Hematopoietic multipotent progenitor cell treated with erythropoietin and hydrocortisone succinate and interleukin-3 and kit ligand, for 8 days (in vitro differentiated cells): ENCODE measurements at regions not wholly inside any gene's neighbourhood (a gene's known extent, or its start where the extent isn't known, plus 50 kb on each side); places are given as distances from the start of the nearest gene placed in this dataset.
"Not testable (repeated sequence)": the region's sequence is repeated elsewhere in the genome, so short reads cannot be mapped to it uniquely, and the experiment has no call there.

ENCODE experiments used
- DNase-seq: peaks from one replicate; pipeline ENCODE4 v3.0.0-alpha.2; 2015

- DNase-seq: no peak
These were observed 358.8 kb downstream of the C12orf50 start for GRCh38 chr12:87670448-87670847.

GRCh38 chr12:87667378-87667777 is 361.8 kb downstream of the C12orf50 start:
- DNase-seq: no peak

GRCh38 chr12:87661786-87662377 is 367.3 kb downstream of the C12orf50 start:
- no peak for DNase-seq

DNA sequence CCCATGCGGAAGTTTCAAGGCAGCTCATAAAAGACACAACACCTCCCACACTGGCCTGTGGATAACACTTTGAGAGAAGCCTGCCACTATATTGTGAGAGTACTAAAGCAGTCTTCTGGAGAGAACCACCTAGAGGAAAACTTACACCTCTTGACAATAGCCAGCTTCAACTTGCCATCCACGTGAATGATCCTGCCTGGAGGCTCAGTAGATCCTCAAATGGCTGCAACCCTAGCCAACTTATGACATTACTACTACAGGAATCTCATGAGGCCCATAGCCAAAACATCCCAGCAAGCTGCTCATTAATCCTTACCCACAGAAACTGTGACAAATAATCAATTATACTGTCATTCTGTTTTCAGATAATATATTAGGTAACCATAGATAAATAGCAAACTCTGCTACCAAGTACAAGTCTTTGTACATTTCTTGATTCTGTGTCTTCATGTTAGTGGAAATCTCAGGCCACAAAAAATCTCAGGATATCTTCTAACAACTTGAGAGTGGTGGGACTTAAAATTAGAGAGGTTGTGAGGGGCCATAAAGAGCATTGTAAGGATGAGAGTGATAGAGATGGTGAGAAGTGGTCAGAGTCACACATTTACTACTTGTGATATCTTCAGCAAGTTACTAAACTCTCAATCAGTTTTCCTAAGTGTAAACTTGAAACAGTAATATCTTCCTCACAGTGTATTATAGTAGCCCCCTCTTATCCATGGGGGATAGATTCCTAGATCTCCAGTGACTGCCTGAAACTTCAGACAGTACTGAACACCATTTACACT is 368.0 kb downstream of the C12orf50 start:
- no peak for DNase-seq

GRCh38 chr12:87660291-87660690 is 368.9 kb downstream of the C12orf50 start:
- no peak for DNase-seq

GRCh38 chr12:87656311-87656710 is 372.9 kb downstream of the C12orf50 start:
- DNase-seq: no peak

DNA sequence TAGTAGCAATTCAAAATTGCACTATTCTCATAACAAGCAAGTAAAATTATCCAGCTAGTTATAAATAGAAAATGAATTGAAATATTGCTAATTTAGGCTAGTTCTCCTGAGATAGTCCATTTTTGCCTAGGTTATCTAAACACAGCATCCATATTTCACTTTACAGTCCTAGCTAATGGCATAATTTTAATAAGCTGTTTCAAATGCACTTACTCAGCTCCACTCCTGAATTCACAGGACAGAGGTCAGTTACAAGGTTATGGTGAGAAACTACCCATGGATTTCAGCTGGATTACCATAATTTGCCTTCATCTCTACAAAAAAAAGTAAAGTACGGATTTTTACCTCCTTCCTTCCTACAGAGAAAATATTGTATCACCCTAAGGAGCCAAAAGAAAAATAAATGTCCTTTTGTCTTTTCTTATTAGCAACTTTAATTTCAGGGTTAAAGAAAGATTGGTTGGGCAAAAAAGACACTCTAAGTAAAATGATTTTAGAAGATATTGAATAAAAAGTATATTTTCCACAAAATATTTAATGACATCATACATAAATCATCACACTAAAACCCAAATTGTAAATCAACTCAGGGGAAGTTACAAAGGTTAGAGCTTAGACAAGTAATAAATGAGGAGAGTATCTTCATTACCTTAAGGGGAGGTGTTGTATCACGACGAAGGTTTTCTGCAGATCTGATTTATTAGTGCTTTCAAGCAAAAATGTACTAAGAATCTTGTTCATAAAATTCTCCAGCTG is 377.4 kb downstream of the C12orf50 start:
- no peak for DNase-seq

DNA sequence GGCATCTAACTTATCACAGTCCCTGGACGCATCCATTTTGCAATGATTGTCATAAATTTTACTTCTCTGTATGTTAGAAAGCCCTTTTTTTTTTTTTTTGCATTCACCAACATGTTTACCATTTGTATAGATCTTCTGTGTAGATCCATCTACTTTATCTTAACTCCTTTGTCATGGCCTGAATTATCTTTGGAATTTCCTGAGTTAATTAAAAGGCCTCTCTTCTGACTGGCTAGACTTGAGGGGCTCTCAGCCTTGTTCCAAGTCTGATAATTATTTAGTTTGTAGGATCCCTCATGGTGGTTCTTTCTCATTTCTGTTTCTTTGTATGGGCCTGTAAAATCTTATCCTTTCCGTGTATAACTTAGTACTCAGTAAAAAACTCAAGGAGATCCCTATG is 387.0 kb downstream of the C12orf50 start:
- DNase-seq: no peak

GRCh38 chr12:87618199-87618598 is 411.0 kb downstream of the C12orf50 start:
- no peak for DNase-seq

- DNase-seq: peak; percentile 49
These were observed 416.2 kb downstream of the C12orf50 start for GRCh38 chr12:87612996-87613395.

DNA sequence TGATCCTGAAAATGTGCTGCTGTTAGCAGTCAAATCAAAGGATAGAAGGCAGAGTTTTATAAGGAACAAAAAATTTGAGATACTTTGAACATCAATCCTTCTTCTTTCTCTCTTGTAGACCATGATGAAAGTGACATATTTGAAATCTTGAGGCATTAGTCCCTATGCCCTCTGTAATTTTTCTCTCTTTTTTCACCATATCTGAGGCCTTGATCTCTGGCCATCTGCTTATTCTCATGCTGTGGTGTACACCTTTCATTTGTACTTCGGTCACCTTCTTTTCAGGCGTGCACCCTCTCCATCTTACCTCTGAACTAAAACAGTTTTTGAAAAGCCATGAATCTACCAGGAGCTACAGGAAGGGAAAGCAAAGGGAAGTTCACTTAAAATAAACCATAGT is 420.9 kb downstream of the C12orf50 start:
- DNase-seq: no peak

- no peak for DNase-seq
These were observed 425.5 kb downstream of the C12orf50 start for GRCh38 chr12:87603727-87604126.

DNA sequence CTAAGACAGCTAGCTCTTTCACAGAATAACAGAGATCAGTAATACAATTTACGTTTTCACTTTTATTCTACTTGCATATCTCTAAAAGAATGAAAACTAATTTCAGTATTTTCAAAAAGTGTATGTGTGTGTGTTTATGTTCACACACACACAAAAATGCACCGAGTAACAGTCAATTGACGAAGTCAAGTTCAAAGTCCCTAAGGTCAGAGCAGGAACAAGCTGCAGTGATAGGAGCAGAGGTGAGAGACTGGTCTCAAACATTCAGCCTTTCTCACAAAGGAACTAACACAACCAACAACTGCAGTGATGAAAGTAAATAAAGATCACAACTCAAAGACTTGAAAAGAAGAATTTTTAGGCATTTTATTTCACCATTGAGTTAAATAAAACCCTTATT is 429.7 kb downstream of the C12orf50 start:
- no peak for DNase-seq

DNA sequence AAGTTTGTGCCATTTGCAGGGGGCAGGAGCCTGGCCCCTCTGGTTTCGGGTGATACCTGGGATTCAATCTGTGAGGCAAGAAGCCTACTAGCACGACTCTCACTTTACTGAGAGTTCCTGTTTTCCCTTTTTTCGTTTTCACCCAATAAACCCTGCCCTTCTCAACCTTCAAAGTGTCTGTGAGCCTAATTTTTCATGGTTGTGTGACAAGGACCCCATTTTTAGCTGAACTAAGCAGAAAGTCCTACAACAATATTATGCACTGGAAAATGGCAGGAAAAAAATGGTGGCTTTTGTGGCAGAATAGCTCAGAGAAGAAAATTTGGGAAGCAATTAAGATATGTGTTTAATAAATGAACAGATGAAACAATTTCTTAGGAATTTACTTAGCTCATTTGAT is 432.1 kb downstream of the C12orf50 start:
- DNase-seq: no peak

DNA sequence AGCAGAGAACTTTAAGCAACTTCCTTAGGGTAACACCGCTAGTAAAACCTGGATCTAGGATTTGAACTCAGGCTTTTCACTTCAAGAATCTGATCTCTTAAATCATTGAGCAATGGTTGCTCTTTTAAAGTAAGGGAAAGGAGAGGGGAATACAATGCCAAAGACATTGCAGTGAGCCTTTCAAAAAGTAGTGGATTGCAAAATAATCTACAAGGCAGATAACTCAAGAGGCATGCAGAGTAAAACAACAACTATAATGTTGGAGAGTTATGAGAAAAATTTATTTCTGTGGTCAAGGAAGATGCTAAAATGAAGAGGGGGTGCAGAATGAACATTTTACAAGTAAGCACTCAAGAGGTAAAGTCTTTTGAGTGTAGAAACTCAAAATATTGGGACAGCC is 432.6 kb downstream of the C12orf50 start:
- DNase-seq: no peak

DNA sequence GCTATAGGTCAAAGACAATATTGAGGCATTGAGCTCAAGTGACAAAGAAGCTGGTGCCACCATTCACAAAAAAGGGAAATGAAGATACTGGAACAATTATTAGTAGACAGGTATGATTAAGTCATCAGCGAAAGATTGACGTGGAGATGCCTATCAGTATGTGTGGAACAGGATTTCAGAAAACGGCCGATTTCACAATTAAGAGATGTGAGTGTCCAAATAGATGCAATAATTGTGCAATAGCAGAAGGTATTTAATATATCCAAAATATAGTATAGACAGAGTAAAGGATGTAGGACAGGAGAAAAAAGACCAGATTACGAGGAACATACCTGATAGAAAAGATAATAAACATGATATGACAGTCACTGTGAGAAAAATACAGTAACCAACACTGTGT is 433.1 kb downstream of the C12orf50 start:
- DNase-seq: no peak

DNA sequence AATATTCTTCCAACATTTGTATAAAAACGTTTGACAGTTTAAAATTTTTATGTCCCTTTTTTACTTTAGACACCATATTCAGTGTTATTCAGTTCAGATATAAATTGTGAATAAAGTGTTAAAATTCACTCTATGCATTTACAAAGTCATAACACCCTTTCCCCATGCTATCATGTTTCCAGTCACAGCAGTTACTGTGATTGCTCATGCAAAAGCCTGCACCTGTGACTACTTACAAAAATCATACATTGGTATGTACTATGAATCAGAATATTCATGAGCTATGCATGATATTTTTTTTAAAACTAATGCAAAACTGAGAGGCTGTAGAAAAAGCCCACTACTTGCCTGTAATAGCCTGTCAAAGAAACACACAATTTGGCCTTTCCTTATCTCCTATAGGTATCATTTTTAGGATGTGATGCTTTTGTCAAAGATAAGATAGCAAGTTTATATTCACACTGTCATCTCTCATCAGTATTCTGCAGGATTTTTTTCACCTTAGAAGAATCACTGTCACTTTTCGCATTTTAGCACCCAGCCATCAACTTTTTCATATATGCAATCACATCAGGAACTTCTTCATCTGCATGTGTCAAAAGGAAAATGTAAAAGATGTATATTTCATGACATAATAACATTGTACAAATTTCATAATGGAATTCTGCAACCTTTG is 443.2 kb downstream of the C12orf50 start:
- no peak for DNase-seq

DNA sequence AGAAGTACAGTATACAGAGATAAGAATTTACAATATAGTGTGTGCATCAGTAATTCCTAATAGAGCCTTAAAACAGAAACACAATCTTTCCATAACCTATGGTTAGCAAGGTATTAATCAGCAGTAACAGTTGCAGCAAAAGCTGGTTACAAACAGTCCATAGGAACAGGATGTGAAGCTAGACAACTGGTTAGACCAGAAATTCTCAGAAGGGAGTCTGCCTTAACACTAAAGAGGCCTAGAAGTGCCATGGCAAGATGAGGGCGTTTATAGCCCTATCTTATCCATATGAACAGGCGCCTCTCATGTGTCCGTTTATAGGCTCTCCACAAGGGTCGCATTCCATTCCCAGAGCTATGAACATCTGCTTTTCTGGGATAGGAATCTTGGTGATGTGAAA is 450.1 kb downstream of the C12orf50 start:
- not testable (repeated sequence) for DNase-seq

- DNase-seq: no peak
These were observed 453.3 kb downstream of the C12orf50 start for GRCh38 chr12:87575906-87576305.

GRCh38 chr12:87566918-87567317 is 462.3 kb downstream of the C12orf50 start:
- not testable (repeated sequence) for DNase-seq

- DNase-seq: no peak
These were observed 472.2 kb downstream of the C12orf50 start for GRCh38 chr12:87556985-87557384.

DNA sequence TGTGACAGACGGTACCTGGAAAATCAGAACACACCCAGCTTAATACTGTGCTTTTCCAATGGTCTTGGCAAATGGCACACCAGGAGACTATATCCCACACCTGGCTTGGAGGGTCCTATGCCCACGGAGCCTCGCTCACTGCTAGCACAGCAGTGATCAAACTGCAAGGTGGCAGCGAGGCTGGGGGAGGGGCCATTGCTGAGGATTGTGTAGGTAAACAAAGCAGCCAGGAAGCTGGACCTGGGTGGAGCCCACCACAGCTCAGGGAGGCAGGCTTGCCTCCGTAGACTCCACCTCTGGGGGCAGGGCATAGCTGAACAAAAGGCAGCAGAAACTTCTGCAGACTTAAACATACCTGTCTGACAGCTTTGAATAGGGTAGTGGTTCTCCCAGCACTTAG is 498.0 kb downstream of the C12orf50 start:
- not testable (repeated sequence) for DNase-seq

GRCh38 chr12:87529413-87529812 is 499.8 kb downstream of the C12orf50 start:
- no peak for DNase-seq
